ENCODE measurements at regions not wholly inside any gene's neighbourhood (a gene's known extent, or its start where the extent isn't known, plus 50 kb on each side); places are given as distances from the start of the nearest gene placed in this dataset.
A peak's percentile ranks its signal among the peaks of the same experiment; 100 is the strongest.

DNA sequence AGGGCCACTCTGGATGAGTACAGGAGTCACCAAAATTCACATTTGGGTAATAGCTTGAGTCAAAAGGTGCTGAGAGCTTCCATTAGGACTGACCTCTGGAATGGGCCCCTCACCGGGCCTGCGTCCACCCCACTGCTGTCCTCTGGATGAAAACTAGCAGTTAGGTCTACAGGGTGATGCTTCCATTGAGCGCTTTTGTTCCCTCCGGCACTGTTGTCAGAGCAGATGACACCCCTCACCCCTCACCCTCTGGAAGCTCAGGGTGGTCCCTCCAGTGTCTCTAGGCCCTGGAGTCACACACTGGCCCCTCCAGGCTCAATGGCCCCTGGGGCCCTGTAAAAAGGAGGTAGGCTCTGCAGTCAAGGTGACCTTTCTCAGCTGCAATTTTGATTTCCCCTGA is 187.8 kb upstream of the GPR12 start:
- no peak for DNase-seq (ENCODE audit: low read depth in 1 of 2, low spot score in 1 of 2)
- TF ChIP-seq, protein P1, sequence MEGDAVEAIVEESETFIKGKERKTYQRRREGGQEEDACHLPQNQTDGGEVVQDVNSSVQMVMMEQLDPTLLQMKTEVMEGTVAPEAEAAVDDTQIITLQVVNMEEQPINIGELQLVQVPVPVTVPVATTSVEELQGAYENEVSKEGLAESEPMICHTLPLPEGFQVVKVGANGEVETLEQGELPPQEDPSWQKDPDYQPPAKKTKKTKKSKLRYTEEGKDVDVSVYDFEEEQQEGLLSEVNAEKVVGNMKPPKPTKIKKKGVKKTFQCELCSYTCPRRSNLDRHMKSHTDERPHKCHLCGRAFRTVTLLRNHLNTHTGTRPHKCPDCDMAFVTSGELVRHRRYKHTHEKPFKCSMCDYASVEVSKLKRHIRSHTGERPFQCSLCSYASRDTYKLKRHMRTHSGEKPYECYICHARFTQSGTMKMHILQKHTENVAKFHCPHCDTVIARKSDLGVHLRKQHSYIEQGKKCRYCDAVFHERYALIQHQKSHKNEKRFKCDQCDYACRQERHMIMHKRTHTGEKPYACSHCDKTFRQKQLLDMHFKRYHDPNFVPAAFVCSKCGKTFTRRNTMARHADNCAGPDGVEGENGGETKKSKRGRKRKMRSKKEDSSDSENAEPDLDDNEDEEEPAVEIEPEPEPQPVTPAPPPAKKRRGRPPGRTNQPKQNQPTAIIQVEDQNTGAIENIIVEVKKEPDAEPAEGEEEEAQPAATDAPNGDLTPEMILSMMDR (IDR thresholded peaks at IDR 0.05; ENCODE audit: low read depth, low read length), result no peak
- Histone ChIP-seq H3K36me3 (no peaks in the 10 kb centered on the region), H3K27ac (peak overlapping the region; percentile 20), H3K27me3 (no peaks in the 10 kb centered on the region), H3K4me3 (no peak overlapping the region), H3K4me1 (ENCODE audit: low read depth) (peaks cover 3% of the 10 kb centered on the region), H3K9me3 (ENCODE audit: low read depth) (no peaks in the 10 kb centered on the region)

DNA sequence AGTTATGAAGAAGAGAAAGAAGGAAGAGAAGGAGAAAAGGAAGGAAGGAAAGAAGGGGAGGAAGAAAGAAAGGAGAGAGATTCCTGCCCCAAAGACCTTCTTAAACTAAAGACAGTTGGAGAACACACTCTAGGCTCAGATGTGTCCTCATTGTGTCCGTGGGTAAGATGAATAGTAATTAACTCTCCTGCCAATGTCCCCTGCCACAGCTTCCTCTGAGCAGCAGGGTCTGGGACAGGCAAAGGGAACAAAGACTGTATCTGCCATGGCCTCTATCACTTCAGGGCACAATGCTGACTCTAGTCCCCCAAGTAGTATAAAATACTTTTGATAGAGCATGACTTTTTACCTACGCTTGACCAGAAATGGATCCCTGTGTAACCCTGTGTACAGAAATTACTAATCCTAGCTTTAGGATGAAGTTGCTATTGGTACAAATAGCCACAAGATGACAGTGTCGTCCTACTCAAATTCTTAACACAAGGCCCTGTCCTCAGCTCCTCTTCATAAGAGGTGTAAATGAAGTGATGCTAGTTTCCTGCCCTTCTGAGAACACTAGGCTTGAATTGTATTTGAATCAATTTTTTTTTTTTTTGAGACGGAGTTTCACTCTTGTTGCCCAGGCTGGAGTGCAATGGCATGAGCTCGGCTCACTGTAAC is 186.2 kb upstream of the GPR12 start:
- Histone ChIP-seq H3K4me3 (no peak overlapping the region), H3K4me1 (ENCODE audit: low read depth) (peaks cover 3% of the 10 kb centered on the region), H3K36me3 (no peaks in the 10 kb centered on the region), H3K27me3 (no peaks in the 10 kb centered on the region), H3K27ac (no peak overlapping the region), H3K9me3 (ENCODE audit: low read depth) (no peaks in the 10 kb centered on the region)
- DNase-seq (ENCODE audit: low read depth in 1 of 2, low spot score in 1 of 2), result peak; percentile 75 to 84
- TF ChIP-seq, protein P1 (IDR thresholded peaks at IDR 0.05; ENCODE audit: low read depth, low read length), result peak; percentile 87

DNA sequence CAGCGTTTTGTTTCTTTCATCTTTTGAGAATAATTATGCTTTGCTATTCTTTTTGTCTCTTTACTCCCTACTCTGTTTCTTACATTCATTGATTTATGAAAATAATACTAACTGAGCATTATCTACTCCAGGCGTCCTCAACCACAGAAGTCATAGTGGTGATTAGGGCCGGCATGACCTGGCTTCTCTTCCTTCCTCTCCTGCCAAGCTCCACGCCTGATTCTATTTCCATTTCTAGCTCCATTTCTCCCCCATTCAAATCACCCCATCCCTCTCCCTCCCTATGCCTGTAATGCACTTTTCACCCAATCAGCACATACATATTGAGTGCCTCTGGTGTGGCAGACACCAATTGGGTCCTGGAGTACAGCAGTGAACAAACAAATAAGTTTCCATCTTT is 183.2 kb upstream of the GPR12 start:
- H3K27me3 ChIP-seq, result no peaks in the 10 kb centered on the region
- TF ChIP-seq, protein P1 (IDR thresholded peaks at IDR 0.05; ENCODE audit: low read depth, low read length), result no peak
- peaks cover 3% of the 10 kb centered on the region for H3K4me1 ChIP-seq (ENCODE audit: low read depth)
- no peak overlapping the region for H3K27ac ChIP-seq
- DNase-seq (ENCODE audit: low read depth in 1 of 2, low spot score in 1 of 2), result no peak
- no peaks in the 10 kb centered on the region for H3K36me3 ChIP-seq
- H3K4me3 ChIP-seq, result no peak overlapping the region
- H3K9me3 ChIP-seq (ENCODE audit: low read depth), result no peaks in the 10 kb centered on the region

DNA sequence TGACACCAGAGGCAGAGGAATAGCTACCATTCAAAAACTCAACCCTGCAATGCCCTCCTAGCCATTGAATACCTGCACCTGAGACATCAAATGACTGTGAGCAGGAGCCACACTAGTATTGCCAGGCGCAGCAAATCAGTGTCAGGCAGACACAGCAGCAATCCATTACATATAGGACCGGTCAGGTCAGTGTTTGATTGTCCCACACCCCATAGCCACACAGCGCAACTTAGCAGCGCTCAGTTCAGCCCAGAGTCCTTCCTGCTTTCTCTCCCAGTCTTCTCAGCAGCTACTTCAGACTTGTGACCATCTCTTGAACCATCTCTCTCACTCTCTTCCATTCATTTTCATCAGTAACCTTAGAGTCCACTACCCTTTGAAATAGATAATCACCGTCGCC is 181.6 kb upstream of the GPR12 start:
- Histone ChIP-seq H3K4me1 (ENCODE audit: low read depth) (no peaks in the 10 kb centered on the region), H3K36me3 (no peaks in the 10 kb centered on the region), H3K27ac (no peak overlapping the region), H3K9me3 (ENCODE audit: low read depth) (no peaks in the 10 kb centered on the region), H3K4me3 (no peak overlapping the region), H3K27me3 (no peaks in the 10 kb centered on the region)
- DNase-seq (ENCODE audit: low read depth in 1 of 2, low spot score in 1 of 2), result no peak
- TF ChIP-seq, protein P1 (IDR thresholded peaks at IDR 0.05; ENCODE audit: low read depth, low read length), result no peak

DNA sequence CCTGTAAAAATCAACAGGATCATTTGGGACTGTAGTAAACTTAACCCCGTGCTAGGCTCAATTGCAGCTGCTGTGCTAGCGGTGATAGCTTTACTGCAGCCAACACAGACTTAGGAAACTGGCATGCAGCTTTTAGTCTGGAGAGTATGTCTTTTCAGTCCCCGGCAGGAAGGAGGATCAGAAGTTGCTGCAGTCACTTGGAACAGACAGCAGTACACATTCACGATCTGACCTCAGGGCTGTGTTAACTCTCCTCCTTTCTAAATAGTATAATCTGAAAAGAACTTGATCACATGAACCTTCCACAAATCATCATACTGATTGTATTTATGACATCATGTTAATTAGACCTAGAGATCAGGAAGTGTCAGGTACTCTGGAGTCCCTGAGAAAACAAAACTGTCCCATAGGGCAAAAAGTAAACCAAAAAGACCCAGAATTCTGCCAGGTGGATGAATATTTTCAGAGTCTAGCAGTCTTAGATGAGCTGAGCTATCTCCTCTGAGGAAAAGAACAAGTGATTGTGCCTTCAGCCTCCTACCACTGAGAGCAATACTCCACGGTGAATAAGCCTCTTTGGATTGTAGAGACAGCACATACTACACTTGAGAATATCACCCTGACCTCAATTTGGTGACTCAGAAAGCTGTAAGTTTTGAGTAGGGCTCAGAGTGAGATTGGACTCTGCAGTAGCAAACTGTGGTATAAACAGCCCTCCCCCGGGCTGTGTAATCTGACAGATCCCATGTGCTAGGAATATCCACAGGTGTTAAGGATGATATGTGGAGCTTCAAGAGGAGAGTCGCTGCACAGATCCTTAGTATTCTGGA is 181.0 kb upstream of the GPR12 start:
- Histone ChIP-seq H3K4me1 (ENCODE audit: low read depth) (no peaks in the 10 kb centered on the region), H3K9me3 (ENCODE audit: low read depth) (no peaks in the 10 kb centered on the region), H3K27ac (no peak overlapping the region), H3K36me3 (no peaks in the 10 kb centered on the region), H3K27me3 (no peaks in the 10 kb centered on the region), H3K4me3 (no peak overlapping the region)
- TF ChIP-seq, protein P1 (IDR thresholded peaks at IDR 0.05; ENCODE audit: low read depth, low read length), result no peak
- peak in 1 of 2 donors; percentile 66 for DNase-seq (ENCODE audit: low read depth in 1 of 2, low spot score in 1 of 2)
